ENCODE measurements at regions not wholly inside any gene's neighbourhood (a gene's known extent, or its start where the extent isn't known, plus 50 kb on each side); places are given as distances from the start of the nearest gene placed in this dataset.

DNA sequence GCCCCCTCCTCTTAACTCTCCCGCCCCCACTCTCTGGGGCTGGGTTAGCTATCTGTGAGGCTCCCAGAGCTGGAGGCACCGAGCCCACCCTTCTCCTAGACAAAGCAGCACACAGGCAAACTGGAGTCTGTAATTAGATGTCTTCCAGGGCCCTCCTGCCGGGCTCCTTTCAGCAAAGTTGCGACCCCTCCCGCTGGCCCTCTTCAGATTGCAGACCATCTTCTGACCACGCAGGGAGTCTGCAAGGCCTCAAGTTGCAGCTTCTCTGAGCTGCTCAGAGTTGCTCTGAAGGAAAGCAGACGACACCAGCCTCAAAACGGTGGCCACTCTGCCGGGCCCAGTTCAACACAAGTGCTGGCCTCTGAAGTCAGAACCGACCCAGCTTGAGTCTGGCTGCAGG lies 228.4 kb upstream of the COPS8 start:
- FAIRE-seq (no peak), DNase-seq (ENCODE audit: insufficient read length, low spot score) (no peak)
- no peak for TF ChIP-seq CTCF (IDR thresholded peaks at IDR 0.05; ENCODE audit: insufficient read depth, missing control alignments)

DNA sequence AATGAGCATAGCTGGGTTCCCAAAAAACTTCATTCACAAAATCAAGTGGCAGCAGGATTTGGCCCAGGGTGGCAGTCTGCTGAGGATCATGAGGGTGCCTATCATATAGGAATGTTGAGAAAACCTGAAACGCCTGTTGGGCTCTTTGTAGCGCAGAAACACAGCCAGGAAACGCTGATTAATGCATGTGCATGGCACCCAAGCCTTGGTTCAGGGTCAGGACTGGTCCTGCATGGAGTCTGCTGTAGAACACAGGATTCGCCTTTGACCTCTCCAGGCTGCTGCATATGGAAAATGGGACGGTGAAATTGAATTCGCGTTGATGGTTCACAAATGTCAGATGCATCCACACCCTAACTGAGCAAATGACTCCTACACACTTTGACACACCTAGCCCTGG lies 227.9 kb upstream of the COPS8 start:
- no peak for TF ChIP-seq CTCF (IDR thresholded peaks at IDR 0.05; ENCODE audit: insufficient read depth, missing control alignments)
- no peak for FAIRE-seq
- no peak for DNase-seq (ENCODE audit: insufficient read length, low spot score)

- TF ChIP-seq CTCF (IDR thresholded peaks at IDR 0.05; ENCODE audit: insufficient read depth, missing control alignments) = no peak
- FAIRE-seq = no peak
- DNase-seq (ENCODE audit: insufficient read length, low spot score) = no peak
Observed at GRCh38 chr2:236858661-236859060, 227.0 kb upstream of the COPS8 start.

DNA sequence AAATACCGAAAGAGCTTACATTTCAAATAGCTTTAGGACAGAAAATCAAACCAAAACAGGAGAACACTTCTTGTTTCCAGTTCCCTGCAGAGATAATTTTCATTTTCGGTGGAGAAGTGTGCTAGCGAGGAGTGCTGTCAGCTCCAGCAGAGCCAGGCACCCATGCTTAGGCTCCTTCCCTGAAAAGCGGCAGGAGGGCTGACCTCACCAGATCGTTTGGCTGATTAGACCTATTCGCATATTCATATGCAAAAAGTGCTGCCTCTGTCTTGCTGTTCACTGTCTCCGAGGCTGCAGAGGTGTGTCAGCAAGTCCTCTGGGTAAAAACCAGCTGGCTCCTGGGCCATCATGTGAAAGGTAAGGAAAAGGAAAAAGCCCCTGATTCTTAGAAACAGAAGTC lies 225.8 kb upstream of the COPS8 start:
- FAIRE-seq = no peak
- no peak for TF ChIP-seq CTCF (IDR thresholded peaks at IDR 0.05; ENCODE audit: insufficient read depth, missing control alignments)
- DNase-seq (ENCODE audit: insufficient read length, low spot score) = no peak

DNA sequence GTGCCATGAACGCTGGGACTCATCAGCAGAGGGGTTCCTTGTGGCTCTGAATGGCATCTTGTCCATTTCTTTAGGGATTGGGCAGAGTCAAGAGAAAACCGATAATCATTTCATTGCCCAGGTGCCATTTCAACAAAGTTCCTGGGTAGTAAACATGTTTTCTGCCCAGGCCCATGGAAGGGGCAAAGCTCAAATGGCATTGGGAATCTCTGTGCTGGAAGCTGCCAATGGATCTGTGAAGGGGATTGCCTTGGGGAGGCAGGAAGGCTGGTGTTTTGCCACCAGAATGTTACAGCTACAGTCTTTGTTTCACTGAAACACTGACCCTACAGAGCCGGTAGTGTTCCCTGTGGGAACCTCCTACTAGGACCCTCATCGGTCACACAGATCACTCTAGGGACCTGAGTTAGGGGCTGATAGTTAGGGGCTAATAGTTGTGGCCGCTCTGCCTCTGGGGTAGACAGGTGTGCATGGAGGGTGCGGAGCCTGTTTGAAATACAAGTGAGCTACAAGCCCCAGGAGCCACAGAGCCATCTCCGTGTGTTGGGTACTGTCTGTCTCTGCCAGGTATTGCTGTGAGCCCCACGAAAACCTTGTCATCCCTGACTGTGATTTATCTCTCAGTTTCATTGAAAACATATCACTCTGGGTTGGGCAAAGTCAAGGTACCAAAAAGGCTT lies 224.4 kb upstream of the COPS8 start:
- no peak for TF ChIP-seq CTCF (IDR thresholded peaks at IDR 0.05; ENCODE audit: insufficient read depth, missing control alignments)
- FAIRE-seq = no peak
- no peak for DNase-seq (ENCODE audit: insufficient read length, low spot score)

- TF ChIP-seq CTCF (IDR thresholded peaks at IDR 0.05; ENCODE audit: insufficient read depth, missing control alignments) = no peak
- FAIRE-seq (no peak), DNase-seq (ENCODE audit: insufficient read length, low spot score) (no peak)
Observed at GRCh38 chr2:236861944-236862343, 223.7 kb upstream of the COPS8 start.

DNA sequence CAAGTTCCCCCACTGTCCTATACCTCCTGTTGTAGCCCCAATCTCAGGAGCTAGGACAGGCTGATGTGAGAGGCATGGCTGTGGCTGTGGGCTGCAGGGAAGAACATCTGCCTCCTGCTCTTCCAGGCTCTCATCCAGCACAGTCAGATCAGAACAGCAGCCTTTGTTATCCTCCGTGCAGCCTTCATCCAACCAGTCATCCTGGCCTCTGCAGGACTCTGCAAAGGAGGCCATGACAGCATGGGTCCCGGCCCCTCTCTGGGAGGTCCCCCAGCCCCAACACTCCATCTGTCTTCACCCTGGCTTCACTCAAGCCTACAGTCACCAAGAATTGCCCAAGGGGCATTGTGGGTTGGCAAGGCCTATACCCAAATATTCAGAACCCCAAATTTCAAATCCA lies 223.2 kb upstream of the COPS8 start:
- DNase-seq (ENCODE audit: insufficient read length, low spot score) = no peak
- no peak for FAIRE-seq
- no peak for TF ChIP-seq CTCF (IDR thresholded peaks at IDR 0.05; ENCODE audit: insufficient read depth, missing control alignments)
